Panc1 (cell line): ENCODE measurements at regions not wholly inside any gene's neighbourhood (a gene's known extent, or its start where the extent isn't known, plus 50 kb on each side); places are given as distances from the start of the nearest gene placed in this dataset.

Source experiments
- ATAC-seq: fragments of 200-7000 bp; cut with Tn5 transposase; 2 replicates; pipeline ENCODE4 v1.9.1; 2020; ENCODE audit warnings: mild to moderate bottlenecking, moderate library complexity
- BruUV-seq: library from RNA; stranded (reverse); fragments of 400-500 nt; replicated peaks from 2 replicates; lab custom pipeline; 2021; lab: Mats Ljungman, UMichigan
- CTCF ChIA-PET: fragments of 300-600 bp; sonication (Branson Sonifier 250); formaldehyde crosslinking; loops from one replicate; lab custom pipeline; 2022; ENCODE audit warnings: antibody characterized with exemption; lab: Charles Lee
- POLR2A ChIA-PET: fragments of 300-600 bp; sonication (Branson Sonifier 250); formaldehyde crosslinking; loops from one replicate; lab custom pipeline; 2022; ENCODE audit warnings: antibody characterized with exemption; lab: Charles Lee
- DNase-seq: peaks from one replicate; pipeline ENCODE4 v3.0.0-alpha.2; 2010; ENCODE audit warnings: low read depth, low spot score
- H3K27ac ChIP-seq: 2 replicates; pipeline ENCODE4 v1.5.1; 2011; ENCODE audit warnings: mild to moderate bottlenecking, low read length, inconsistent platforms
- H3K27me3 ChIP-seq: fragments of 200-500 bp; sonication (Bioruptor generic); 2 replicates; pipeline ENCODE4 v1.6.0; 2014; ENCODE audit warnings: low read length, inconsistent platforms; ENCODE audit not compliant: control insufficient read depth, insufficient read depth
- H3K36me3 ChIP-seq: fragments of 200-500 bp; sonication (Bioruptor generic); 2 replicates; pipeline ENCODE4 v1.5.1; 2014; ENCODE audit warnings: inconsistent platforms, mild to moderate bottlenecking, low read length, moderate library complexity; ENCODE audit not compliant: control insufficient read depth, insufficient read depth
- H3K4me1 ChIP-seq: 2 replicates; pipeline ENCODE4 v1.5.1; 2011; ENCODE audit warnings: inconsistent platforms, mild to moderate bottlenecking, low read length, moderate library complexity; ENCODE audit not compliant: control insufficient read depth, insufficient read depth
- H3K4me3 ChIP-seq, 2 experiments: 2 replicates each; pipeline ENCODE4 v1.5.1; 2011 to 2012; ENCODE audit warnings: low read depth in 2 of 2, low read length in 2 of 2, mild to moderate bottlenecking in 2 of 2, inconsistent platforms in 1 of 2, moderate library complexity in 1 of 2
- H3K9me3 ChIP-seq: fragments of 200-500 bp; sonication (Bioruptor generic); 2 replicates; pipeline ENCODE4 v1.5.1; 2014; ENCODE audit warnings: low read depth, mild to moderate bottlenecking, inconsistent platforms, low read length, moderate library complexity; ENCODE audit not compliant: control insufficient read depth, insufficient read depth
- CTCF ChIP-seq: fragments of 450-650 bp; IDR thresholded peaks from 2 replicates; pipeline ENCODE4 v1.5.1; 2017; ENCODE audit warnings: mild to moderate bottlenecking
- POLR2AphosphoS5 ChIP-seq: IDR thresholded peaks from 2 replicates; pipeline ENCODE4 v1.6.1; 2012; ENCODE audit warnings: mild to moderate bottlenecking, low read depth, low read length, moderate library complexity
- REST ChIP-seq, 2 experiments: IDR thresholded peaks; 2 replicates each; pipeline ENCODE4 v1.6.1; 2011 to 2012; ENCODE audit warnings: low read depth in 2 of 2, control low read depth in 1 of 2, low read length in 1 of 2, mild to moderate bottlenecking in 1 of 2, moderate library complexity in 1 of 2; ENCODE audit not compliant: insufficient read depth in 1 of 2
- SIN3A ChIP-seq: IDR thresholded peaks from 2 replicates; pipeline ENCODE4 v1.6.1; 2012; ENCODE audit warnings: low read depth, mild to moderate bottlenecking, low read length, moderate library complexity, borderline replicate concordance; ENCODE audit not compliant: insufficient read depth
- TCF7L2 ChIP-seq: IDR thresholded peaks from 2 replicates; pipeline ENCODE4 v1.6.1; 2011; ENCODE audit warnings: mild to moderate bottlenecking, low read depth, low read length, inconsistent platforms
- in situ Hi-C: cut with HindIII; loops from 2 replicates; pipeline ENCODE4 v1.10.0; 2016; ENCODE audit warnings: low sequenced_read_pairs, low pct_unique_long_range_greater_than_20kb
- intact Hi-C: fragments of 100-400 bp; cut with micrococcal nuclease; formaldehyde crosslinking; loops from one replicate; pipeline ENCODE4 v1.10.0; 2022; ENCODE audit not compliant: unreplicated experiment

GRCh38 chr17:33896263-33896662 is 358.8 kb upstream of the CCL2 start:
- intact Hi-C loops = no loop called here
- H3K36me3 ChIP-seq = no peaks in the 10 kb centered on the region
- ChIA-PET CTCF (no interaction called here), POLR2A (interaction anchor here (0.7 kb wide), 1 partner anchor 968 kb away, joined by 5 read pairs; no protein-coding TSS in a partner anchor)
- TF ChIP-seq REST (IDR thresholded peaks at IDR 0.05; ENCODE audit: insufficient read depth in 1 of 2, low read depth in 2 of 2, low read length in 1 of 2) = no peak
- TF ChIP-seq SIN3A = no peak
- no peak for TF ChIP-seq POLR2AphosphoS5
- TF ChIP-seq CTCF = no peak
- no peak for TF ChIP-seq TCF7L2
- ATAC-seq = no peak
- no peak overlapping the region for H3K4me3 ChIP-seq
- H3K27me3 ChIP-seq = peaks cover 3% of the 10 kb centered on the region; the same call in 1 of the 2 replicates
- no peak for DNase-seq
- H3K9me3 ChIP-seq = no peaks in the 10 kb centered on the region
- no TSS peak for BruUV-seq
- no peaks in the 10 kb centered on the region for H3K4me1 ChIP-seq
- in situ Hi-C loops = no loop called here
- no peak overlapping the region for H3K27ac ChIP-seq

GRCh38 chr17:33901085-33901484 is 354.0 kb upstream of the CCL2 start:
- H3K36me3 ChIP-seq = no peaks in the 10 kb centered on the region
- CTCF ChIA-PET = no interaction called here
- no peak overlapping the region for H3K4me3 ChIP-seq
- intact Hi-C loops (no loop called here), in situ Hi-C loops (no loop called here)
- no peak for TF ChIP-seq REST (IDR thresholded peaks at IDR 0.05; ENCODE audit: insufficient read depth in 1 of 2, low read depth in 2 of 2, low read length in 1 of 2)
- POLR2A ChIA-PET = no interaction called here
- H3K27me3 ChIP-seq = no peaks in the 10 kb centered on the region; the same call in 1 of the 2 replicates
- DNase-seq = no peak
- no peak for ATAC-seq
- BruUV-seq = no TSS peak
- H3K9me3 ChIP-seq = no peaks in the 10 kb centered on the region
- H3K27ac ChIP-seq = no peak overlapping the region
- no peaks in the 10 kb centered on the region for H3K4me1 ChIP-seq
